ENCODE measurements at regions not wholly inside any gene's neighbourhood (a gene's known extent, or its start where the extent isn't known, plus 50 kb on each side); places are given as distances from the start of the nearest gene placed in this dataset.

DNA sequence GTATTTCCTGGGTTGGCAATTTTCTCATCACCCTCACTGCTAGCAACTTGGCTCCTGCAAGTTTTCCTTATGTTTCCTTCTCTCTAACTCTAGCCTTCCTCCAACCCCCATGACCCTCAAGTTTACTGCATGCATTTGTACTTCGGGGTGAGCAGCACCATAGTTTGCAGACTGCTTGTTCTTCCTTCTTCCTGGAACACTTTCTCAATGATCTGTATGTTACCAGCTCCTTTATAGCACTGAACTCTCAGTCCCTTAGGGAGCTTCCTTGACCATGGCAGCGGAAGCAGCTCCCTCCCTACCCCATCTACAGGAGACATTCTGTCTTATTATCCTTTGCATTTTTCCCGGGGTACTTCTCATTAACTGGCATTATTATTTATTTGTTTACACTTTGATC lies 1089.5 kb upstream of the GYPC start (continued):
- TF ChIP-seq JUN (CRISPR knock-in tag; IDR thresholded peaks at IDR 0.05), result no peak

DNA sequence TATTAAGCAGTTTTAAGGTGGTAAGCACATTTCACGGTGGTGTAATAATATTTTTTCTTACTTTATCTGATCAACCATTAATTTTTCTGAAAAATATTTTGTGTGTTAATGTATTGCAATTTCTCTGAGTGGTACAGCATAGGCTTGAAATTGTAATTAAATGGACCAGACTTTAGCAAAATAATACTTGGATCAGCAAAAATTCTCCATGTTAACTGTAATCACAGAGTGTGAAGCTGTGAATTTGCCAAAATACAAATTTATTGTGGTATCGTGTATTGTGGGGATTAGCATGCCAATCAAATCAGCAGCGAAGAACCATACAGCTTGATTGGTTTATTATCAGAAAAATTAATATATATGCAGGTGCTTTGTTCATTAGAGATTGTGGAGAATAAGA lies 1088.9 kb upstream of the GYPC start:
- Mint-ChIP-seq H3K36me3 (no peaks in the 10 kb centered on the region; the same call in none of the 2 replicates), H3K4me3 (no peak overlapping the region), H3K27me3 (ENCODE audit: low read depth) (no peaks in the 10 kb centered on the region; the same call in 1 of the 2 replicates), H3K9me3 (peaks cover 44% of the 10 kb centered on the region), H3K27ac (no peak overlapping the region), H3K4me1 (peaks cover 16% of the 10 kb centered on the region)
- no peak for TF ChIP-seq NFE2L1 (CRISPR knock-in tag; IDR thresholded peaks at IDR 0.05)
- TF ChIP-seq, protein P1, sequence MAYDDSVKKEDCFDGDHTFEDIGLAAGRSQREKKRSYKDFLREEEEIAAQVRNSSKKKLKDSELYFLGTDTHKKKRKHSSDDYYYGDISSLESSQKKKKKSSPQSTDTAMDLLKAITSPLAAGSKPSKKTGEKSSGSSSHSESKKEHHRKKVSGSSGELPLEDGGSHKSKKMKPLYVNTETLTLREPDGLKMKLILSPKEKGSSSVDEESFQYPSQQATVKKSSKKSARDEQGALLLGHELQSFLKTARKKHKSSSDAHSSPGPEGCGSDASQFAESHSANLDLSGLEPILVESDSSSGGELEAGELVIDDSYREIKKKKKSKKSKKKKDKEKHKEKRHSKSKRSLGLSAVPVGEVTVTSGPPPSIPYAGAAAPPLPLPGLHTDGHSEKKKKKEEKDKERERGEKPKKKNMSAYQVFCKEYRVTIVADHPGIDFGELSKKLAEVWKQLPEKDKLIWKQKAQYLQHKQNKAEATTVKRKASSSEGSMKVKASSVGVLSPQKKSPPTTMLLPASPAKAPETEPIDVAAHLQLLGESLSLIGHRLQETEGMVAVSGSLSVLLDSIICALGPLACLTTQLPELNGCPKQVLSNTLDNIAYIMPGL (CRISPR knock-in tag; IDR thresholded peaks at IDR 0.05), result no peak
- ChIA-PET CTCF (no interaction called here), POLR2A (no interaction called here)
- DNase-seq (ENCODE audit: low spot score), result no peak
- no peak for ATAC-seq

DNA sequence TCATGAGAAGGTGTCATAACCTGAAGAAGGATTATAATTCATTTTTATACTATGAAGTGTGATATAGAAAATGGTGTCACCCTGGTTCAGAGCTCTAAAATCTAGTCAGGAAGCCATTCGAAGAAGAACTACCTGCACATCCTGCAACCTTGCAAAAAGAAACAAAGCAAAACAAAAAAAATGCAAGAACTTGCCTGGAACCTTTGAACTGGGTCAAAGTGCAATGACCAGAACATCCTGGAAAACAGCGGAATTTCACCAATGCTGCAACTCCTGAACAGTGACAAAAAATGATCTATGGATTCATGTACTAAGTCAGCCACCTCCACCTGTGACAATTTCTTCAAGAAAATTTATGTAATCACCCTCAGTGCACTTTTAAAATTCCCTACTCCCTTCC lies 1083.3 kb upstream of the GYPC start:
- H3K36me3 Mint-ChIP-seq, result no peaks in the 10 kb centered on the region; the same call in 1 of the 2 replicates
- CTCF ChIA-PET, result no interaction called here
- TF ChIP-seq, protein P2, sequence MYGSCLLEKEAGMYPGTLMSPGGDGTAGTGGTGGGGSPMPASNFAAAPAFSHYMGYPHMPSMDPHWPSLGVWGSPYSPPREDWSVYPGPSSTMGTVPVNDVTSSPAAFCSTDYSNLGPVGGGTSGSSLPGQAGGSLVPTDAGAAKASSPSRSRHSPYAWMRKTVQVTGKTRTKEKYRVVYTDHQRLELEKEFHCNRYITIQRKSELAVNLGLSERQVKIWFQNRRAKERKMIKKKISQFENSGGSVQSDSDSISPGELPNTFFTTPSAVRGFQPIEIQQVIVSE (CRISPR knock-in tag; IDR thresholded peaks at IDR 0.05; ENCODE audit: borderline replicate concordance), result no peak
- TF ChIP-seq, protein P3, sequence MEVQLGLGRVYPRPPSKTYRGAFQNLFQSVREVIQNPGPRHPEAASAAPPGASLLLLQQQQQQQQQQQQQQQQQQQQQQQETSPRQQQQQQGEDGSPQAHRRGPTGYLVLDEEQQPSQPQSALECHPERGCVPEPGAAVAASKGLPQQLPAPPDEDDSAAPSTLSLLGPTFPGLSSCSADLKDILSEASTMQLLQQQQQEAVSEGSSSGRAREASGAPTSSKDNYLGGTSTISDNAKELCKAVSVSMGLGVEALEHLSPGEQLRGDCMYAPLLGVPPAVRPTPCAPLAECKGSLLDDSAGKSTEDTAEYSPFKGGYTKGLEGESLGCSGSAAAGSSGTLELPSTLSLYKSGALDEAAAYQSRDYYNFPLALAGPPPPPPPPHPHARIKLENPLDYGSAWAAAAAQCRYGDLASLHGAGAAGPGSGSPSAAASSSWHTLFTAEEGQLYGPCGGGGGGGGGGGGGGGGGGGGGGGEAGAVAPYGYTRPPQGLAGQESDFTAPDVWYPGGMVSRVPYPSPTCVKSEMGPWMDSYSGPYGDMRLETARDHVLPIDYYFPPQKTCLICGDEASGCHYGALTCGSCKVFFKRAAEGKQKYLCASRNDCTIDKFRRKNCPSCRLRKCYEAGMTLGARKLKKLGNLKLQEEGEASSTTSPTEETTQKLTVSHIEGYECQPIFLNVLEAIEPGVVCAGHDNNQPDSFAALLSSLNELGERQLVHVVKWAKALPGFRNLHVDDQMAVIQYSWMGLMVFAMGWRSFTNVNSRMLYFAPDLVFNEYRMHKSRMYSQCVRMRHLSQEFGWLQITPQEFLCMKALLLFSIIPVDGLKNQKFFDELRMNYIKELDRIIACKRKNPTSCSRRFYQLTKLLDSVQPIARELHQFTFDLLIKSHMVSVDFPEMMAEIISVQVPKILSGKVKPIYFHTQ (CRISPR knock-in tag; IDR thresholded peaks at IDR 0.05), result no peak
- TF ChIP-seq EMX1 (CRISPR knock-in tag; IDR thresholded peaks at IDR 0.05), result no peak
- no peak for TF ChIP-seq PRRX2 (CRISPR knock-in tag; IDR thresholded peaks at IDR 0.05)
- TF ChIP-seq JUN (CRISPR knock-in tag; IDR thresholded peaks at IDR 0.05), result no peak
- H3K27me3 Mint-ChIP-seq (ENCODE audit: low read depth), result no peaks in the 10 kb centered on the region; the same call in 1 of the 2 replicates
- ATAC-seq (no peak), DNase-seq (ENCODE audit: low spot score) (no peak)
- H3K9me3 Mint-ChIP-seq, result peaks cover 39% of the 10 kb centered on the region
- POLR2A ChIA-PET, result no interaction called here
- peaks cover 6% of the 10 kb centered on the region for H3K4me1 Mint-ChIP-seq
- no peak overlapping the region for H3K27ac Mint-ChIP-seq
- H3K4me3 Mint-ChIP-seq, result no peak overlapping the region

DNA sequence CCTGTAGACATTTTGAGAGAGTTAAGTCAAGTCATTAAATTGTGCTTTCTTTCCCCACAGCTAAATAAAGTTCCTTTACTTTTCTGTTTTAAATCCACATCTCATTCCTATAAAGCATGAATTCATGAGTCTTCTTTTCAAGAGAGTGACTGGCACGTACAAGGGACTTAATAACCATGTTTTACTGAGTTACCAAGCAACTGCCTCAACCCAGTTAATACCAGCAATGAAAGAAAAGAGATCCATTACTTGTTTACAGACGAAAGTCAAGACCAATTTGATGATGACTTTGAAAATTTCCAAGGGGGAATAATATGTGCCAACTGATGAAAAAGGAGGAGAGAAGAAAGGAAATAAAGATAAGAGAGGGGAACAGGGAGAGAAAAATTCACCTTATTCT lies 1082.5 kb upstream of the GYPC start:
- Mint-ChIP-seq H3K27ac (no peak overlapping the region), H3K4me1 (peaks cover 6% of the 10 kb centered on the region), H3K4me3 (no peak overlapping the region), H3K9me3 (peaks cover 34% of the 10 kb centered on the region), H3K27me3 (ENCODE audit: low read depth) (no peaks in the 10 kb centered on the region; the same call in 1 of the 2 replicates), H3K36me3 (no peaks in the 10 kb centered on the region; the same call in 1 of the 2 replicates)
- POLR2A ChIA-PET, result no interaction called here
- ATAC-seq (no peak), DNase-seq (ENCODE audit: low spot score) (no peak)
- CTCF ChIA-PET, result no interaction called here
- TF ChIP-seq, protein P4, sequence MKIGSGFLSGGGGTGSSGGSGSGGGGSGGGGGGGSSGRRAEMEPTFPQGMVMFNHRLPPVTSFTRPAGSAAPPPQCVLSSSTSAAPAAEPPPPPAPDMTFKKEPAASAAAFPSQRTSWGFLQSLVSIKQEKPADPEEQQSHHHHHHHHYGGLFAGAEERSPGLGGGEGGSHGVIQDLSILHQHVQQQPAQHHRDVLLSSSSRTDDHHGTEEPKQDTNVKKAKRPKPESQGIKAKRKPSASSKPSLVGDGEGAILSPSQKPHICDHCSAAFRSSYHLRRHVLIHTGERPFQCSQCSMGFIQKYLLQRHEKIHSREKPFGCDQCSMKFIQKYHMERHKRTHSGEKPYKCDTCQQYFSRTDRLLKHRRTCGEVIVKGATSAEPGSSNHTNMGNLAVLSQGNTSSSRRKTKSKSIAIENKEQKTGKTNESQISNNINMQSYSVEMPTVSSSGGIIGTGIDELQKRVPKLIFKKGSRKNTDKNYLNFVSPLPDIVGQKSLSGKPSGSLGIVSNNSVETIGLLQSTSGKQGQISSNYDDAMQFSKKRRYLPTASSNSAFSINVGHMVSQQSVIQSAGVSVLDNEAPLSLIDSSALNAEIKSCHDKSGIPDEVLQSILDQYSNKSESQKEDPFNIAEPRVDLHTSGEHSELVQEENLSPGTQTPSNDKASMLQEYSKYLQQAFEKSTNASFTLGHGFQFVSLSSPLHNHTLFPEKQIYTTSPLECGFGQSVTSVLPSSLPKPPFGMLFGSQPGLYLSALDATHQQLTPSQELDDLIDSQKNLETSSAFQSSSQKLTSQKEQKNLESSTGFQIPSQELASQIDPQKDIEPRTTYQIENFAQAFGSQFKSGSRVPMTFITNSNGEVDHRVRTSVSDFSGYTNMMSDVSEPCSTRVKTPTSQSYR (CRISPR knock-in tag; IDR thresholded peaks at IDR 0.05), result no peak
- TF ChIP-seq ZNF423 (CRISPR knock-in tag; IDR thresholded peaks at IDR 0.05), result no peak
- TF ChIP-seq, protein P5, sequence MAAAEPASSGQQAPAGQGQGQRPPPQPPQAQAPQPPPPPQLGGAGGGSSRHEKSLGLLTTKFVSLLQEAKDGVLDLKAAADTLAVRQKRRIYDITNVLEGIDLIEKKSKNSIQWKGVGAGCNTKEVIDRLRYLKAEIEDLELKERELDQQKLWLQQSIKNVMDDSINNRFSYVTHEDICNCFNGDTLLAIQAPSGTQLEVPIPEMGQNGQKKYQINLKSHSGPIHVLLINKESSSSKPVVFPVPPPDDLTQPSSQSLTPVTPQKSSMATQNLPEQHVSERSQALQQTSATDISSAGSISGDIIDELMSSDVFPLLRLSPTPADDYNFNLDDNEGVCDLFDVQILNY (CRISPR knock-in tag; IDR thresholded peaks at IDR 0.05), result no peak
- TF ChIP-seq, protein P6, sequence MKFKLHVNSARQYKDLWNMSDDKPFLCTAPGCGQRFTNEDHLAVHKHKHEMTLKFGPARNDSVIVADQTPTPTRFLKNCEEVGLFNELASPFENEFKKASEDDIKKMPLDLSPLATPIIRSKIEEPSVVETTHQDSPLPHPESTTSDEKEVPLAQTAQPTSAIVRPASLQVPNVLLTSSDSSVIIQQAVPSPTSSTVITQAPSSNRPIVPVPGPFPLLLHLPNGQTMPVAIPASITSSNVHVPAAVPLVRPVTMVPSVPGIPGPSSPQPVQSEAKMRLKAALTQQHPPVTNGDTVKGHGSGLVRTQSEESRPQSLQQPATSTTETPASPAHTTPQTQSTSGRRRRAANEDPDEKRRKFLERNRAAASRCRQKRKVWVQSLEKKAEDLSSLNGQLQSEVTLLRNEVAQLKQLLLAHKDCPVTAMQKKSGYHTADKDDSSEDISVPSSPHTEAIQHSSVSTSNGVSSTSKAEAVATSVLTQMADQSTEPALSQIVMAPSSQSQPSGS (CRISPR knock-in tag; IDR thresholded peaks at IDR 0.05; ENCODE audit: borderline replicate concordance, low read depth), result no peak
- TF ChIP-seq ZNF396 (CRISPR knock-in tag; IDR thresholded peaks at IDR 0.05; ENCODE audit: borderline replicate concordance), result no peak
- TF ChIP-seq SMAD3 (CRISPR knock-in tag; IDR thresholded peaks at IDR 0.05; ENCODE audit: borderline replicate concordance), result no peak
- TF ChIP-seq ZBTB21 (CRISPR knock-in tag; IDR thresholded peaks at IDR 0.05; ENCODE audit: borderline replicate concordance), result no peak
- no peak for TF ChIP-seq ZNF317 (CRISPR knock-in tag; IDR thresholded peaks at IDR 0.05; ENCODE audit: borderline replicate concordance, low read depth)

All from WTC11 (cell line).